HG03060 (cell line): ENCODE measurements at regions not wholly inside any gene's neighbourhood (a gene's known extent, or its start where the extent isn't known, plus 50 kb on each side); places are given as distances from the start of the nearest gene placed in this dataset.
"Not testable (repeated sequence)": the region's sequence is repeated elsewhere in the genome, so short reads cannot be mapped to it uniquely, and the experiment has no call there.

Experiments
- ATAC-seq: cut with Tn5 transposase; IDR thresholded peaks from one replicate; pipeline ENCODE4 v1.9.1; 2021; ENCODE audit warnings: low read depth, moderate number of reproducible peaks; ENCODE audit not compliant: unreplicated experiment

- no peak for ATAC-seq
Observed at GRCh38 chr3:124132813-124133212, 140.9 kb upstream of the ROPN1 start.

GRCh38 chr3:124133366-124133940 is 141.5 kb upstream of the ROPN1 start:
- ATAC-seq: no peak

- no peak for ATAC-seq
Observed at GRCh38 chr3:124137216-124137615, 145.3 kb upstream of the ROPN1 start.

- ATAC-seq: no peak
Observed at GRCh38 chr3:124138148-124138547, 146.2 kb upstream of the ROPN1 start.

- ATAC-seq: no peak
Observed at GRCh38 chr3:124140746-124141145, 148.8 kb upstream of the ROPN1 start.

GRCh38 chr3:124142389-124142970 is 150.6 kb upstream of the ROPN1 start:
- ATAC-seq: no peak

GRCh38 chr3:124143047-124143446 is 151.1 kb upstream of the ROPN1 start:
- ATAC-seq: no peak

- ATAC-seq: no peak
Observed at GRCh38 chr3:124144035-124144814, 152.3 kb upstream of the ROPN1 start.

- ATAC-seq: no peak
Observed at GRCh38 chr3:124147429-124147828, 155.5 kb upstream of the ROPN1 start.

- ATAC-seq: no peak
Observed at GRCh38 chr3:124147946-124148345, 156.0 kb upstream of the ROPN1 start.

GRCh38 chr3:124149081-124149480 is 157.2 kb upstream of the ROPN1 start:
- no peak for ATAC-seq

- no peak for ATAC-seq
Observed at GRCh38 chr3:124149771-124150170, 157.8 kb upstream of the ROPN1 start.

- ATAC-seq: not testable (repeated sequence)
Observed at GRCh38 chr3:124152891-124153290, 161.0 kb upstream of the ROPN1 start.

- no peak for ATAC-seq
Observed at GRCh38 chr3:124156866-124157712, 165.2 kb upstream of the ROPN1 start.

GRCh38 chr3:124157748-124158147 is 165.8 kb upstream of the ROPN1 start:
- no peak for ATAC-seq

GRCh38 chr3:124158168-124158881 is 166.4 kb upstream of the ROPN1 start:
- ATAC-seq: no peak

- no peak for ATAC-seq
Observed at GRCh38 chr3:124161448-124161847, 169.5 kb upstream of the ROPN1 start.

GRCh38 chr3:124163689-124164088 is 171.8 kb upstream of the ROPN1 start:
- no peak for ATAC-seq

- no peak for ATAC-seq
Observed at GRCh38 chr3:124168271-124168670, 176.3 kb upstream of the ROPN1 start.

GRCh38 chr3:124172283-124172682 is 180.4 kb upstream of the ROPN1 start:
- ATAC-seq: no peak
